GM21528 (cell line): ENCODE measurements at regions not wholly inside any gene's neighbourhood (a gene's known extent, or its start where the extent isn't known, plus 50 kb on each side); places are given as distances from the start of the nearest gene placed in this dataset.
"Not testable (repeated sequence)": the region's sequence is repeated elsewhere in the genome, so short reads cannot be mapped to it uniquely, and the experiment has no call there.

Experiments used
- ATAC-seq: cut with Tn5 transposase; IDR thresholded peaks from one replicate; pipeline ENCODE4 v1.9.1; 2021; ENCODE audit warnings: mild to moderate bottlenecking, moderate library complexity; ENCODE audit not compliant: unreplicated experiment, low FRiP score

DNA sequence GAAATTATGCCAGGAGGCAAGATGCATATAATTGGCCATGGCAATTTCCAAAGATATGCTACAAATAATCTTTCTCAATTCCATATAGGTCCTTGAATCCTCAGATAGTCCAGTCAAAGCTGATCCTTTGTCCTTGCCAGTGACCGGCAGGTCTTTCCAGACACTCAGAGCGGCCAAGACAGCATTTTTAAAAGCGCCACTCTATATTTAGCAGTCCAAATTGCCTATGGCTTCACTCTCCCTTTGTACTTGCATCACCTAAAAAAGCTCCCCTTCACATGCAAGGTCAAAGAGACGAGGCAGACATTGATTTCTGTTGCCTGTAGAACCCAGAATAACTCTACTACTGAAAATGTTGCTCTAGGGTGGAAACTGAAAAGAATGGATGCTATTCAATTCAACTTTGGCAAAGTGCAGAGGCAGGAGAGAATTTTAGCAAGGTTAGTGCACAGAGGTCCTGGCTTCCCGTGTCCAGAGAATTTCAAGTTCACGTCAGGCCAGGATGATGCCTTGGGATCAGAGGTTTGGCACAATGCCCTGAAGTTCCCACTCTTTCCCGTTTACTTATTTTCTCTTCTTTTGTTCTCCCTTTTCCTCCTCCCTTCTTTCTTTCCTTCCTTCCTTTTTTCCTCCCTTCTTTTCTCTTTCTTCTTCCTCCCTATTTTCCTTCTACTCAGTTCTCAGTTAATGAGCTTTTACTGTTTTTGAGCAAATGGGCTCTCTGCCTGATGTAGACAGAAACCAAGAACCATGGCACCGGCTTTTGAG lies 108.5 kb downstream of the KCNK1 start:
- ATAC-seq = no peak

DNA sequence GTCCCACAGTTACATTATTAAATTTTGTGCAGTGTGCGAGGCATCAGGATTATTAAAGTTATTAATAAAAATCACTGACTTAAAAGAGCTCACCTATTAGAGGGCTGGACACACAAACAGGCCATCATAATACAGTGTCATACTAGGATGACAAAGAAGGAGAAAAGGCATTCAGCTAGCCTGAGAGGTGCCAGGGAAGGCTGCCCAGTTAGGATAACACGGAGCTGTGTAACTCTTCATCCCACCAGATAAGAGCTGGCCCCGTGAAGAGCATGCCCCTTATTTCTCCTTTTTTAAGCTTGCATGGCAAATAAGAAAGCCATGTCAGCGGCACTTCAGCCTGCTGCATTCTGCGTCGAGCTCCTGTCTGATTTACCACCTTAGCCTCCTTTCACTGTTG lies 109.5 kb downstream of the KCNK1 start:
- no peak for ATAC-seq

DNA sequence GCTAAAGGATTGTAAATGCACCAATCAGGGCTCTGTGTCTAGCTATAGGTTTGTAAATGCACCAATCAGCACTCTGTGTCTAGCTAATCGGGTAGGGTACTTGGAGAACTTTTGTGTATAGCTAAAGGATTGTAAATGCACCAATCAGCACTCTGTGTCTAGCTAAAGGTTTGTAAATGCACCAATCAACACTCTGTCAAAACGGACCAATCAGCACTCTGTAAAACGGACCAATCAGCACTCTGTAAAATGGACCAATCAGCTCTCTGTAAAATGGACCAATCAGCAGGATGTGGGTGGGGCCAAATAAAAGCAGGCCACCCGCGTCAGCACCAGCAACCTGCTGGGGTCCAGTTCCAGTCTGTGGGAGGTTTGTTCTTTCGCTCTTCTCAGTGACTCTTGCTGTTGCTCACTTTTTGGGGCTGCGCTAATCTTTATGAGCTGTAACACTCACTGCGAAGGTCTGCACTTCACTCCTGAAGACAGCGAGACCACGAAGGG lies 110.3 kb downstream of the KCNK1 start:
- ATAC-seq = not testable (repeated sequence)

DNA sequence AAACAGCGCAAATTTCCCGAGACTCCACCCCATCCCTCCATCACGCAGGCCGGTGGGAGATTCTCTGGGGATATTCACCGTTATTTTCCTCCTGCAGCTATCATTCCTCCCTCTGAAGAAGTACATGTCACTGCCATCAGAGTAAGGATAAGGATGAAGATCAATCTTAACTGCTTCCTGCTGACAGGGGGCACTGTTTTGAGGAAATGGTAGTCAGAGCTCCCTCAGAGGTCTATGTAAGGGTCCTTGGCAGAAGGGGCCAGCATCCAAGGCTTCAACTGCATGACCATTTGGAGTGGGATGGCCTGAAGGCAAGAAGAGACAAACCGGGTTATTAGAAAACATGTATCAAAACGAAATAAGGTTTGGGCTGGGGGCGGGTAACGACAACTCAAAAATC lies 111.5 kb downstream of the KCNK1 start:
- no peak for ATAC-seq

DNA sequence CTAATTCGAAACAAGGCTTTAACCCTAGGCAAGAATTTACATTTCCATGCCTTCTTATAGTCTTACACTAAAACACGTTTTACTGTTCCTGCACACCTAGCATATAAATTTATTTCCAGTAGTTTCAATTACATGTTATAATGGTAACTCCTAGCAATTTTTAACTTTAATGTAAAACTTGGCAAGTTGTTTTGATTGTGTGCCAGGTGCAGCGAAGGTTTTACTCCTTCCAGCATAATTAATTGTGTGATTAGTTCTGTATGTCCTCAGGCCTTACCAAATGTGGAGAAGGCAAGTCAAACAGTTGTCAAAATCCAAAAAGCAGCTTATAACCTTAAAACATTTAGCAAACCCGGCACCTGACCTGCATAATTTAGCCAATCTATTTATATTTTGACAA lies 114.8 kb downstream of the KCNK1 start:
- no peak for ATAC-seq

DNA sequence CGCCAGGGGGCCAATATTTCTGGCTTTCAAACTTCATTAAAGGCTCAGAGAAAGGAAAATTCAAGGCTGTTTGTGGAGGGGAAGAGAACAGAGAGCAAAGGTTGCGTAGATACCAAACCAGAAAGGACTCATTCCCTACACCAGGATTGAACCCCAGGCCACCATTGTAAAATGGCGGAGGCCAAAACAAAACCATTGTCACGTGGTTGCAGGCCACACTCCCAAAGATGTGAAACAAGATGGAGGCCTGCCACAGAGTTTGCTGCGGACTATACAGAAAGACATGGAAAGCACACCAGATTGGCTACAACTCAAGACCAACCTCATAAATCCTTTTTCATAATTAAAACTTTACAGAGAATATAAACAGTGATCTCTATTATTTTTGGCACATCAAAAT lies 116.5 kb downstream of the KCNK1 start:
- ATAC-seq = no peak

DNA sequence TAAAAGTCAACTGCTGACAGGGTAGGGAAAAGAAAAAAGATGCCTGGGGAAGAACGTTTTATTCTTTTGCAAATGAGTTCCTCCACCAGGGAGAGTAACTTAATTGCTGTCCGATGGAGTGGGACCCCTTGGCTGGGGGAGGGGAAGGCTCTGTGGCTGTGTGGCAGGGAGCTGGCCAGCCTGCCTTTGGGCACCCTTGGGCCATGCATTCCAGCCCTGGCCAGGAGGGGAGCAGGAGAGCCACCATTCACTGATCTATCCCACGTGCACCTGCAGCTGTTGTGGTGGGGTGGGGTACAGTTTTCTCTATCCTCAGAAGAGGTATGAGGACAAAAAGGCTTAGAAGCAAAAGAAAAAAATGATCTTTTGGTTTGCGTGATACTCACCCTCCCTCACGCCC lies 116.9 kb downstream of the KCNK1 start:
- ATAC-seq = no peak

DNA sequence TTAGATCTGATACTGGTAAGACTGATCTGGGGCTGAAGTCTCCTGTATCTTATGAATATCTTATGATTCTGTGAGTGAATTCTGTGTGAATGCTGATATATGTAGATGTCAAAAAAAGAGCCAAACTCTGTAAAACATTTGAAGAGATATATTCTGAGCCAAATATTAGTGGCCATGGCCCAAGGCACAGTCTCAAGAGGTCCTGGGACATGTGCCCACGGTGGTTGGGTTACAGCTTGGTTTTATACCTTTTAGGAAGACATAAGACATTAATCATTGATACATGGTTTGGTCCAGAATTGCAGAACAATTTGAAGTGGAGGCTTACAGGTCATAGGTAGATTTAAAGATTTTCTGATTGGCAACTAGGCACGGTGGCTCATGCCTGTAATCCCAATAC lies 118.3 kb downstream of the KCNK1 start:
- ATAC-seq = no peak

DNA sequence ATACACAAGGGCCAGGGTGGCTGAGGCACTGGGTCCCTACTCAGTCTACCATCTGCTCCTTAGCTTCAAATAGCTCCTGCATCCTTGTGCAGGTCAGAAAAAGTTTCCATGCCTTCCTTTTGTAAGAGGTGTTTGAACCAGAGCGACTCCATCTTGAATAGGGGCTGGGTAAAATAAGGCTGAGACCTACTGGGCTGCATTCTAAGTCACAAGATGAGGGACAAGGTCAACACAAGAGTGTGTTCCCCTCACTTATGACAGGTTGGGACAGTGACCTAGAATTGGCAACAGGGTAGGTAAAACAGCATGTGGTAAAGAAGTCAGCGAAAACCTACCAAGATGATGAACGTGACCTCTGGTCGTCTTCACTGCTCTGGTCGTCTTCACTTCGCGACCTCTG lies 120.5 kb downstream of the KCNK1 start:
- ATAC-seq = no peak

DNA sequence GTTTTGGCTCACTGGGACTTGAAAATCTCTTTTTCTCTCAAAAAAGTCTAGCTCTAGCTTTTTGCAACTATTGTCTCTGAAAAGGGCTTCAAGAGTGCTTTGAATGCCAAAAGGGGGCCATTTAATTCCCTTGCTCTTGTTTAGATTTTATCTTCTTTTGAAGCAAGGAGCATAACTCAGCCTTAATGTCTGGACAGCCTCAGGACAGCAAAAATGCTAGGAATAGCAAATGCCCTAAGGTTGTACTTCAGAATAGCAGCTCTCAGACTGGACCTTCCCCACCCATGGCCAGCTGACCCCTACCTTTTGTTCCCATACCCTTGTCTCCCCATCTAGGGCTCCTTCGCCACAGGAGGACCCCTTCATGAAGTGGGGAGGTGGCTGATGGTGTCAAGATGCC lies 121.4 kb downstream of the KCNK1 start:
- no peak for ATAC-seq

DNA sequence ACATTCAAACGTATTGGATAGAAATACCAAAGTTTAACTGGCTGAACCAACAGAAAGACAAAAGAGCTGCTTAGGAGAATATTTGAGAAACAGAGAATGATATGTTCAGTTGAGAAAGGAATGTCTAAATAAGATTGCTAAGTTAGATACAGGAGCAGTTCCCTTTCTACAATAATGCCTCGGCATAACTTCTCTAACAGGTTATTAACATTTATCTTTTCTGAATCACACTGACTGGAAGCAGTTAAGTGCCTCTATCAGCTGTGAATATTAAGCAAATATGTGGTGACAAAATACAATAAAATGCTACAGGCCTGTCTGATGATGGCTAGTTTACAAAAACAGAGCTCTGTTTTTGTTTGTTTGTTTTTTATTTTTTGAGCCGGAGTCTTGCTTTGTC lies 121.9 kb downstream of the KCNK1 start:
- no peak for ATAC-seq

DNA sequence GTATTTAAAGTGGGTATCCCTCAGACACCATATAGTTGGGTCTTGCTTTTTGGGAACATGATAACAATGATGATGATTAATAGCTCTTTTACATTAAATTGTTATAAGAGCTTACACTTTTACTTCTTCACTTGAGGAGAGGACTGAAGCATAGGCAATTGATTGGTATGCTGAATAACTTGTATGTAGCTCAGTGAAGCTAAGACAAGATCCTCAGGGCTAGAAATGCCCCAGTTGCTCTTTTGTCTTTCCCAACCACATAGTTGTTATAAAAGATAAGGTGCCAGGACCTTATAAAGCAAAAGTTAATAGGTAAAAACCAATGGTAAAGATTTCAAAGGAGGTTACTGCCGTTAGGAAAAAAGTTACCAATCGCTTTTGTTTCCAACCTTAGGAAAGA lies 123.4 kb downstream of the KCNK1 start:
- ATAC-seq = no peak

DNA sequence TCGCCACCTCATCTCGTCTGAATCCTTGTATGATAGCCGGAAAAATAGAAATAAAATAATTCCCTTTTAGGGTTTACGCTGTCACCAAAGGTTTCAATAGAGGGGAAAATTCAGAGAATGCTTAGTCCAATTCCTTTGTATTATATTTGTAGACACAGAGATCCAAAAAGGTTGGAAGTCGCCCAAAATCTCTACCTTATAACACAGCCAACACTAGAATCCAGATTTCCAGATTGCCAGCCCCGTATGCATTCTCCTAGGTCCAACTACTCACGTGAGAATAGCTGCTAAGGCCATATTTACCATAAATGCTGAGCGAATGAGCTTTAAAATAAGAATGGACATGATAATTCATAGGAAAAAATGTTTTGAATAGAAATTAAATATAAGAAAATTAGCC lies 124.5 kb downstream of the KCNK1 start:
- ATAC-seq = no peak

DNA sequence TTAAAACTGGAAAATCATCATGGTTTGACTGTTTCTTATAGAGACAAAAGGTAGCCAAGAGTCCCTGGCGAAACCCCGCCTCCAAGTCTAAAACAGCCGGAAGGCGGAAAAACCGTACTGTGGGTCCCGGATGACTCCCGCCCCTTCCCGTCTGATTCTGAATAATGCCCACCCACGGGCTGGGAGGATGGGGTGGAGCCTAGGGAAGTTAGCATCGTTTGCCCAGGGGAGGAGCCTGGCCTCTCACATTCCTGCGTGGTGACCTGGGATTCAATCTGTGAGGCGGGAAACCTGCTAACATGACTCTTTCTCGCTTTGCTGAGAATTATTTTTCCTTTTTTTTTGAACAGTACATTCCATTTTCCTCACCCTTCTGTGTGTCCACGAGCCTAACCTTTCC lies 124.9 kb downstream of the KCNK1 start:
- ATAC-seq = no peak

DNA sequence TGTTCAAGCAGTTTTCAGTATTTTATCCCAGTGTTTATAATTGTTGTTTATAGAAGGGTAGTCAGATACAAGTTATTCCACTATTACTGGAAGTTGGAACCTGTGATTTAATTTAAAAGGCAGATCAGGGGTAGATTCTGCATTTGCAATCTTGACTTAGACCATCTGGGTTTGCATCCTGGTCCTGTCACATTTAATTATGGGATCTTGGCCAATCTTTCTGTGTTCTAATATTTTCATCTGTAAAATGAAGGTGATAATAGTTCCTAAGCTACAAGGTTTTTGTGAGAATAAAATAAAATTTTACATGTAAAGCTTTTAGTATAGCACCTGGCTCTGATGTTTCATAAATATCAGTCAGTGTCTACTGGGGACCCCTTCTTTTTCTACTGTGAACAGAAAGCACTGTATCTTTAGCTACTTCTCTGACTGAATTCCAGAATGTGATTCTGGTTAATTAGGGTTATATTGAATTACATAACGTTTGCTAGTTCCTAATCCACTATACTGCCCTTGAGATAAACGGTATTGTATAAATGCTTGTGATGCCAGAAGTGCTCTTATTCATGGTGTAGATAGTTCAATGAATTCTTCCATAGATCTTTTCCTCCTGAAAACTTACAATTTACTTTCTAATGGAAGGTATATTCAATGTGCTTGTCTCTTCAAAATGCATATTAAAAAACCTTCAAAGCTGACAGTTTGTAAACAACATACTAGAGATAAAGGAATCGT lies 131.0 kb downstream of the KCNK1 start:
- ATAC-seq = no peak

DNA sequence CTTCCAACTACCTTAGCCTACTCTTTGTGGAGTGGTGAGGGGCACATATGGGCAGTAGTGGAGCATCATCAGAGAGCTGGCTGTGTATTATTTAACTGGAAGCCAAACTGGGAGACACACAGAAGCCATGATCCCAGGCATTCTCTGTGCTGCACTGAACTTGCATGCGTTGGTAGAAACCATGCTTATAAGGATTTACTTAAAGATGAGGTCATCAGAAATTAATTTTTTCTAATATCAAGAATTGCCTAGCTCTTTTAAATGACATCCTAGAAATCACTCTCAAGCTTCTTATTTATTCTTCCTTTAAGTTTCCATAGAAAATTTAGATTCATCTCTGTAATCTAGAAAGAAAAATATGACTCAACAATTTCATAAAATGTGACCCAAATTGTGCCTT lies 136.2 kb downstream of the KCNK1 start:
- no peak for ATAC-seq

DNA sequence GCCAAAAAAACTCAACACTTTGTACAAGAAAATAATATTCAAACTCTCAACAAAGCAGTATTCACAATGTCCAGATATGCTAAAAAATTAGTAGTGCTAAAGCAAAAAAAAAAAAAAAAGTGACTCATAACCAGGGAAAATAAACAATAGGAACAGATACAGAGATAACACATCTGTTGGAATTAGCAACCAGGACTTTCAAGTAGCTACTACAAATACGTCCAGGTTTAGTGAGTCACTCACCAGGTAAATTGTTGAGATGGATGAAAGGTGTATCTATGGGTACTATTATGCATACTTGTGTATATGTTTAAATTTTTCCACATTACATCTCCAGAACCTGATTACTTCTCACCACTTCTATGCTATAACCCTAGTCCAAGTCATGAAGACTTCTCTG lies 144.8 kb upstream of the SLC35F3 start:
- no peak for ATAC-seq

DNA sequence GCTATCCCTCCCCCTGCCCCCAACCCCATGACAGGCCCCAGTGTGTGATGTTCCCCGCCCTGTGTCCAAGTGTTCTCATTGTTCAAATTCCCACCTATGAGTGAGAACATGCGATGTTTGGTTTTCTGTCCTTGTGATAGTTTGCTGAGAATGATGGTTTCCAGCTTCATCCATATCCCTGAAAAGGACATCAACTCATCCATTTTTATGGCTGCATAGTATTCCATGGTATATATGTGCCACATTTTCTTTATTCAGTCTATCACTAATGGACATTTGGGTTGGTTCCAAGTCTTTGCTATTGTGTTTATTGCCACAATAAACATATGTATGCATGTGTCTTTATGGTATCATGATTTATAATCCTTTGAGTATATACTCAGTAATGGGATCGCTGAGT lies 140.2 kb upstream of the SLC35F3 start:
- not testable (repeated sequence) for ATAC-seq

DNA sequence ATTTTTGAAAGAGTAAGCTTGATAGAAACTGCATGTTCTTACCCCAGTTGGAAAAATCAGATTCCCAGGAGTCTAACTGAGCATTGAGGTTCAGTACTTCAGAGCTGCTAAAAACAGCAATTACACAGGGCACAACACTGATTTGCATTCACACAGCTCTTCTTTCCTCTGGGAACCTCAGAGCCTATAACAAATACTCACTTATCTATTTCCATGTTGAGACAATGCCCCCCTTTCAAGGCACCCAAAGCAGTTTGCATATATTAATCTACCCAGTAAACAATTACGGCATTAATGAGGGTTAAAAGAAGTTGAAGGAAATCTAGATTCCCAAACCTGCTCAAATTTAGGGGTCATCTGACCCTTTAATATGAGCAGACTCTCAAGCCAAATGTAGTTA lies 126.9 kb upstream of the SLC35F3 start:
- no peak for ATAC-seq

DNA sequence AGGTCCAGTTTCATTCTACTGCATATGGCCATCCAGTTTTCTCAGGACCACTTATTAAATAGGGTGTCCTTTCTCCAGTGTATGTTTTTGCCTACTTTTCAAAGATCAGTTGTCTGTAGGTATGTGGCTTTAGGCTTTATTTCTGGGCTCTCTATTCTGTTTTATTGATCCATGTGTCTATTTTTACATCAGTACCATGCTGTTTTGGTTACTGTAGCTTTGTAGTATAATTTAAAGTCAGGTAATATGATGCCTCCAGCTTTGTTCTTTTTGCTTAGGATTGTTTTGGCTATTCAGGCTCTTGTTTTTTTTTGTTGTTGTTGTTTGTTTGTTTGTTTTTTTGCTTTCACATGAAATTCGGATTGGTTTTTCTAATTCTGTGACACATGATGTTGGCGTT lies 124.4 kb upstream of the SLC35F3 start:
- ATAC-seq = no peak

DNA sequence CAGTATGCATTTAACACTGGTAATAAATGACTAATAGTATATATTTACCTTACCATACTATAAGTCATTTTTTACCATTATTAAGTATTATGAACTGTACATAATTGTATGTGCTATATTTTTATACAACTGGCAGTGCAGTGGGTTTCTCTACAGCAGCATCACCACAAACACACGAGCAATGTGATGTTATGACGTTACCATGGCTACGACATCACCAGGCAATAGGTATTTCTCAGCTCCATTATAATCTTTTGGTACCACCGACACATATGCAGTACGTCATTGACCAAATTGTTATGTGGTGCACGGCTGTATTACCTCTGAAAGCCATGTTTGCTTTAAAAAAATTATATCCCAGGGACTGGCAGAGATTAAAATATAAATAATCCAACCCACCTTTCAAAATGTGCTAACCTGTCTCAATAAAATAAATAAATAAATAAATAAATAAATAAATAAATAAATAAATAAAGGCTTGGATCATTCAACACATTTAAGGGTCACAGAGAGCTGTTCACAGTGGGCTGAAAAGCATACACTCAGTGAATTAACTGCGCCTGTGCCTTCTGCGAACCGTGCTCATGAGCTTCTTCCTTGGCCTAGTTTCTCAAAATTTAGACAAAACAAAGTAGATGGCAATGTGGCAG lies 121.4 kb upstream of the SLC35F3 start:
- ATAC-seq = no peak

DNA sequence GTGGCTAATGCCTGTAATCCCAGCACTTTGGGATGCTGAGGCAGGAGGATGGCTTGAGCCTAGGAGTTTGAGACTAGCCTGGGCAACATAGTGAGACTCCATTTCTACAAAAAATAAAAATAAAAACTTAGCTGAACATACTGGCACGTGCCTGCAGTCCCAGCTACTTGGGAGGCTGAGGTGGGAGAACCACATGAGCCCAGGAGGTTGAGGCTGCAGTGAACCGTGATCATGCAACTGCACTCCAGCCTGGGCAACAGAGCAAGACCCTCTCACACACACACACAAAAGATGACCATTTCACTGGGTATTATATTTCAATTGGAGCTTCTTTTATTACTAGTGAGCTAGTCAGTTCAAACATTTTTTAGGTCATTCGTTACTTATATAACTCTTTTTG lies 116.9 kb upstream of the SLC35F3 start:
- ATAC-seq = no peak
